GM23338 (cell line): ENCODE measurements at regions not wholly inside any gene's neighbourhood (a gene's known extent, or its start where the extent isn't known, plus 50 kb on each side); places are given as distances from the start of the nearest gene placed in this dataset.

Experiments
- ATAC-seq: fragments of 200-7000 bp; cut with Tn5 transposase; 3 replicates; pipeline ENCODE4 v1.9.1; 2020
- DNase-seq: peaks from one replicate; pipeline ENCODE4 v3.0.0-alpha.2; 2015; ENCODE audit warnings: low spot score
- H2AFZ ChIP-seq: fragments of 200-600 bp; sonication (generic); 2 replicates; pipeline ENCODE4 v1.8.0; 2016; ENCODE audit warnings: antibody characterized with exemption, mild to moderate bottlenecking, moderate library complexity
- H3F3A ChIP-seq: fragments of 200-600 bp; sonication (generic); replicated peaks from 2 replicates; pipeline ENCODE4 v1.8.0; 2017; ENCODE audit warnings: antibody characterized with exemption, mixed run types, low read depth
- H3K27ac ChIP-seq: fragments of 200-600 bp; sonication (generic); 2 replicates; pipeline ENCODE4 v1.6.1; 2016; ENCODE audit warnings: low read depth
- H3K27me3 ChIP-seq: fragments of 200-600 bp; sonication (generic); 2 replicates; pipeline ENCODE4 v1.8.0; 2016; ENCODE audit warnings: mild to moderate bottlenecking, mixed run types, moderate library complexity; ENCODE audit not compliant: insufficient read depth
- H3K36me3 ChIP-seq: fragments of 200-600 bp; sonication (generic); 2 replicates; pipeline ENCODE4 v1.8.0; 2016; ENCODE audit warnings: mild to moderate bottlenecking; ENCODE audit not compliant: insufficient read depth
- H3K4me1 ChIP-seq: fragments of 200-600 bp; sonication (generic); 2 replicates; pipeline ENCODE4 v1.8.0; 2016; ENCODE audit warnings: mild to moderate bottlenecking, moderate library complexity; ENCODE audit not compliant: insufficient read depth
- H3K4me2 ChIP-seq: fragments of 200-600 bp; sonication (generic); 2 replicates; pipeline ENCODE4 v1.7.1; 2017; ENCODE audit warnings: mixed run types
- H3K4me3 ChIP-seq: fragments of 200-600 bp; sonication (generic); 2 replicates; pipeline ENCODE4 v1.6.1; 2016; ENCODE audit warnings: mixed run types
- H3K79me2 ChIP-seq: fragments of 200-600 bp; sonication (generic); replicated peaks from 2 replicates; pipeline ENCODE4 v1.8.0; 2017; ENCODE audit warnings: mild to moderate bottlenecking; ENCODE audit not compliant: insufficient read depth
- H3K9me2 ChIP-seq: fragments of 200-600 bp; sonication (generic); 2 replicates; pipeline ENCODE4 v1.8.0; 2017; ENCODE audit not compliant: insufficient read depth
- H4K20me1 ChIP-seq: fragments of 200-600 bp; sonication (generic); replicated peaks from 2 replicates; pipeline ENCODE4 v1.8.0; 2017; ENCODE audit warnings: mild to moderate bottlenecking; ENCODE audit not compliant: insufficient read depth
- H3K27ac Mint-ChIP-seq: 2 replicates; pipeline ENCODE4 v1.8.0; 2020; ENCODE audit warnings: inconsistent platforms, mild to moderate bottlenecking, moderate library complexity, mixed read lengths
- H3K27me3 Mint-ChIP-seq: 3 replicates; pipeline ENCODE4 v1.8.0; 2022; ENCODE audit warnings: low read depth, mild to moderate bottlenecking, moderate library complexity, mixed read lengths, inconsistent platforms; ENCODE audit not compliant: insufficient read depth, poor library complexity
- H3K36me3 Mint-ChIP-seq: 3 replicates; pipeline ENCODE4 v1.8.0; 2021; ENCODE audit warnings: low read depth, mild to moderate bottlenecking, inconsistent platforms, moderate library complexity, mixed read lengths
- H3K4me1 Mint-ChIP-seq: 3 replicates; pipeline ENCODE4 v1.8.0; 2020; ENCODE audit warnings: mild to moderate bottlenecking, inconsistent platforms, mixed read lengths
- H3K4me3 Mint-ChIP-seq: 3 replicates; pipeline ENCODE4 v1.8.0; 2021; ENCODE audit warnings: moderate library complexity, mild to moderate bottlenecking, inconsistent platforms, mixed read lengths
- H3K9me3 Mint-ChIP-seq: 3 replicates; pipeline ENCODE4 v1.8.0; 2020; ENCODE audit warnings: moderate library complexity, mild to moderate bottlenecking, inconsistent platforms, mixed read lengths
- ETS1 ChIP-seq: IDR thresholded peaks from 2 replicates; pipeline ENCODE4 v1.6.1; 2016; ENCODE audit warnings: antibody characterized with exemption
- EZH2 ChIP-seq: fragments of 200-600 bp; sonication (generic); IDR thresholded peaks from one replicate; pipeline ENCODE4 v1.8.0; 2017; ENCODE audit warnings: antibody characterized with exemption, mild to moderate bottlenecking, low read depth; ENCODE audit not compliant: unreplicated experiment
- EZH2phosphoT487 ChIP-seq: fragments of 200-600 bp; sonication (generic); IDR thresholded peaks from one replicate; pipeline ENCODE4 v1.8.1; 2018; ENCODE audit warnings: antibody characterized with exemption; ENCODE audit not compliant: unreplicated experiment
- JUNB ChIP-seq: IDR thresholded peaks from one replicate; pipeline ENCODE4 v1.6.1; 2016; ENCODE audit warnings: antibody characterized with exemption; ENCODE audit not compliant: unreplicated experiment
- ZNF114 ChIP-seq: fragments of 250-450 bp; sonication (Bioruptor Pico); IDR thresholded peaks from 2 replicates; pipeline ENCODE4 v1.5.0; 2020; ENCODE audit warnings: mild to moderate bottlenecking, moderate library complexity
- TF ChIP-seq, protein P1 (sequence below): fragments of 250-450 bp; sonication (Bioruptor Pico); IDR thresholded peaks from 2 replicates; pipeline ENCODE4 v1.5.0; 2020; ENCODE audit warnings: mild to moderate bottlenecking, moderate library complexity
- TF ChIP-seq, protein P2 (sequence below): IDR thresholded peaks from one replicate; pipeline ENCODE4 v1.6.1; 2018; ENCODE audit warnings: antibody characterized with exemption; ENCODE audit not compliant: unreplicated experiment
- TF ChIP-seq, protein P3 (sequence below), 2 experiments: fragments of 200-600 bp in 1 of 2; sonication (generic) in 1 of 2; conservative IDR thresholded peaks; 2 replicates each; pipeline versions ENCODE4 v1.5.1 to v1.6.1; 2016 to 2017; ENCODE audit warnings: antibody characterized with exemption in 2 of 2, low read depth in 2 of 2, mild to moderate bottlenecking in 2 of 2, moderate library complexity in 1 of 2

DNA sequence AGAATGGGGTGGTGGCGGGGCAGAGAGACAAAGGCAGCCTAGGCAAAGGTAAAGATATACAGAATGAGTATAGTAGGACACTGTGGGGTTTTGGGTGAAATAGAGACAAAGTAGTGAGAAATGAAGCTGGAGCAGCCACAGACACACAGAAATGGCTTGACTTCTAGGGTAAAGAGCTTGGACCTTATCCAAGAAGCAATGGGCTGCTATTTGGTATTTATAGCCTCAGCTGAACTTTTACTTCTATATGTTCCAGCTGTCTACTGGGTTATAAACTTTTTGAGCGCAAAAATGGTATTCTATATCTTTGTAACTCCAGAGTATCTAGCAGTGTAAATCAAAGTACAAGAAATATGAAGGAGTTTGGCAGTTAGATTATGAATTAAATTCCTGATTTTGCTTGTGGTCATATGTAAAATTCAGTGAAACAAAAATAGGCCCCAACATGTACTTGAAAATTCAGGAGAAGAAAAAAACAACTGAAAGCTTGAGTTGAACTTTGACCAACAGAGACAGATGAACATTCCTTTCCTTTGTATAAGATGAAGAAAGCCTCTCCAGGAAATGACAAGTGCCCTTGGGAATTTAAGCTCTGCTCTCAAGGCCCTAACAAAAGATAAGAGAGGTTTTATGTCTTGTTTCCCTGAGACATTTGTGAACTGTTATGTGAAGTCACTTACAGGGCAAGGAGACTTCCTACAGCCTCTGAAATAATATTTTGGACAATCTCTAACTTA, 64.6 kb upstream of the XIST start:
- Histone ChIP-seq H3K36me3 (no peaks in the 10 kb centered on the region), H3K27ac (peak overlapping the region; percentile 75), H3F3A (no peaks in the 10 kb centered on the region), H4K20me1 (no peaks in the 10 kb centered on the region), H3K79me2 (no peaks in the 10 kb centered on the region), H3K4me1 (peaks cover 25% of the 10 kb centered on the region), H3K4me2 (peak overlapping the region; percentile 19; the same call in 1 of the 2 replicates), H3K9me2 (no peaks in the 10 kb centered on the region), H3K4me3 (no peak overlapping the region), H2AFZ (no peak overlapping the region), H3K27me3 (no peaks in the 10 kb centered on the region)
- H3K4me1 Mint-ChIP-seq: peaks cover 15% of the 10 kb centered on the region
- peak overlapping the region; percentile 3; the same call in 1 of the 3 replicates for H3K4me3 Mint-ChIP-seq
- H3K27ac Mint-ChIP-seq: peak overlapping the region; percentile 62; the same call in 1 of the 2 replicates
- peaks cover 2% of the 10 kb centered on the region for H3K27me3 Mint-ChIP-seq
- ATAC-seq (peak; percentile 70), DNase-seq (peak; percentile 69)
- no peaks in the 10 kb centered on the region for H3K36me3 Mint-ChIP-seq
- TF ChIP-seq JUNB (no peak), EZH2phosphoT487 (no peak), EZH2 (no peak), ZNF114 (CRISPR knock-in tag) (no peak), ETS1 (no peak)
- TF ChIP-seq, protein P1, sequence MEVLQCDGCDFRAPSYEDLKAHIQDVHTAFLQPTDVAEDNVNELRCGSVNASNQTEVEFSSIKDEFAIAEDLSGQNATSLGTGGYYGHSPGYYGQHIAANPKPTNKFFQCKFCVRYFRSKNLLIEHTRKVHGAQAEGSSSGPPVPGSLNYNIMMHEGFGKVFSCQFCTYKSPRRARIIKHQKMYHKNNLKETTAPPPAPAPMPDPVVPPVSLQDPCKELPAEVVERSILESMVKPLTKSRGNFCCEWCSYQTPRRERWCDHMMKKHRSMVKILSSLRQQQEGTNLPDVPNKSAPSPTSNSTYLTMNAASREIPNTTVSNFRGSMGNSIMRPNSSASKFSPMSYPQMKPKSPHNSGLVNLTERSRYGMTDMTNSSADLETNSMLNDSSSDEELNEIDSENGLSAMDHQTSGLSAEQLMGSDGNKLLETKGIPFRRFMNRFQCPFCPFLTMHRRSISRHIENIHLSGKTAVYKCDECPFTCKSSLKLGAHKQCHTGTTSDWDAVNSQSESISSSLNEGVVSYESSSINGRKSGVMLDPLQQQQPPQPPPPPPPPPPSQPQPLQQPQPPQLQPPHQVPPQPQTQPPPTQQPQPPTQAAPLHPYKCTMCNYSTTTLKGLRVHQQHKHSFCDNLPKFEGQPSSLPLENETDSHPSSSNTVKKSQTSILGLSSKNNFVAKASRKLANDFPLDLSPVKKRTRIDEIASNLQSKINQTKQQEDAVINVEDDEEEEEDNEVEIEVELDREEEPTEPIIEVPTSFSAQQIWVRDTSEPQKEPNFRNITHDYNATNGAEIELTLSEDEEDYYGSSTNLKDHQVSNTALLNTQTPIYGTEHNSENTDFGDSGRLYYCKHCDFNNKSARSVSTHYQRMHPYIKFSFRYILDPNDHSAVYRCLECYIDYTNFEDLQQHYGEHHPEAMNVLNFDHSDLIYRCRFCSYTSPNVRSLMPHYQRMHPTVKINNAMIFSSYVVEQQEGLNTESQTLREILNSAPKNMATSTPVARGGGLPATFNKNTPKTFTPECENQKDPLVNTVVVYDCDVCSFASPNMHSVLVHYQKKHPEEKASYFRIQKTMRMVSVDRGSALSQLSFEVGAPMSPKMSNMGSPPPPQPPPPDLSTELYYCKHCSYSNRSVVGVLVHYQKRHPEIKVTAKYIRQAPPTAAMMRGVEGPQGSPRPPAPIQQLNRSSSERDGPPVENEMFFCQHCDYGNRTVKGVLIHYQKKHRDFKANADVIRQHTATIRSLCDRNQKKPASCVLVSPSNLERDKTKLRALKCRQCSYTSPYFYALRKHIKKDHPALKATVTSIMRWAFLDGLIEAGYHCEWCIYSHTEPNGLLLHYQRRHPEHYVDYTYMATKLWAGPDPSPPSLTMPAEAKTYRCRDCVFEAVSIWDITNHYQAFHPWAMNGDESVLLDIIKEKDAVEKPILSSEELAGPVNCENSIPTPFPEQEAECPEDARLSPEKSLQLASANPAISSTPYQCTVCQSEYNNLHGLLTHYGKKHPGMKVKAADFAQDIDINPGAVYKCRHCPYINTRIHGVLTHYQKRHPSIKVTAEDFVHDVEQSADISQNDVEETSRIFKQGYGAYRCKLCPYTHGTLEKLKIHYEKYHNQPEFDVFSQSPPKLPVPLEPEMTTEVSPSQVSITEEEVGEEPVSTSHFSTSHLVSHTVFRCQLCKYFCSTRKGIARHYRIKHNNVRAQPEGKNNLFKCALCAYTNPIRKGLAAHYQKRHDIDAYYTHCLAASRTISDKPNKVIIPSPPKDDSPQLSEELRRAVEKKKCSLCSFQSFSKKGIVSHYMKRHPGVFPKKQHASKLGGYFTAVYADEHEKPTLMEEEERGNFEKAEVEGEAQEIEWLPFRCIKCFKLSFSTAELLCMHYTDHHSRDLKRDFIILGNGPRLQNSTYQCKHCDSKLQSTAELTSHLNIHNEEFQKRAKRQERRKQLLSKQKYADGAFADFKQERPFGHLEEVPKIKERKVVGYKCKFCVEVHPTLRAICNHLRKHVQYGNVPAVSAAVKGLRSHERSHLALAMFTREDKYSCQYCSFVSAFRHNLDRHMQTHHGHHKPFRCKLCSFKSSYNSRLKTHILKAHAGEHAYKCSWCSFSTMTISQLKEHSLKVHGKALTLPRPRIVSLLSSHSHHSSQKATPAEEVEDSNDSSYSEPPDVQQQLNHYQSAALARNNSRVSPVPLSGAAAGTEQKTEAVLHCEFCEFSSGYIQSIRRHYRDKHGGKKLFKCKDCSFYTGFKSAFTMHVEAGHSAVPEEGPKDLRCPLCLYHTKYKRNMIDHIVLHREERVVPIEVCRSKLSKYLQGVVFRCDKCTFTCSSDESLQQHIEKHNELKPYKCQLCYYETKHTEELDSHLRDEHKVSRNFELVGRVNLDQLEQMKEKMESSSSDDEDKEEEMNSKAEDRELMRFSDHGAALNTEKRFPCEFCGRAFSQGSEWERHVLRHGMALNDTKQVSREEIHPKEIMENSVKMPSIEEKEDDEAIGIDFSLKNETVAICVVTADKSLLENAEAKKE: no peak
- TF ChIP-seq, protein P2, sequence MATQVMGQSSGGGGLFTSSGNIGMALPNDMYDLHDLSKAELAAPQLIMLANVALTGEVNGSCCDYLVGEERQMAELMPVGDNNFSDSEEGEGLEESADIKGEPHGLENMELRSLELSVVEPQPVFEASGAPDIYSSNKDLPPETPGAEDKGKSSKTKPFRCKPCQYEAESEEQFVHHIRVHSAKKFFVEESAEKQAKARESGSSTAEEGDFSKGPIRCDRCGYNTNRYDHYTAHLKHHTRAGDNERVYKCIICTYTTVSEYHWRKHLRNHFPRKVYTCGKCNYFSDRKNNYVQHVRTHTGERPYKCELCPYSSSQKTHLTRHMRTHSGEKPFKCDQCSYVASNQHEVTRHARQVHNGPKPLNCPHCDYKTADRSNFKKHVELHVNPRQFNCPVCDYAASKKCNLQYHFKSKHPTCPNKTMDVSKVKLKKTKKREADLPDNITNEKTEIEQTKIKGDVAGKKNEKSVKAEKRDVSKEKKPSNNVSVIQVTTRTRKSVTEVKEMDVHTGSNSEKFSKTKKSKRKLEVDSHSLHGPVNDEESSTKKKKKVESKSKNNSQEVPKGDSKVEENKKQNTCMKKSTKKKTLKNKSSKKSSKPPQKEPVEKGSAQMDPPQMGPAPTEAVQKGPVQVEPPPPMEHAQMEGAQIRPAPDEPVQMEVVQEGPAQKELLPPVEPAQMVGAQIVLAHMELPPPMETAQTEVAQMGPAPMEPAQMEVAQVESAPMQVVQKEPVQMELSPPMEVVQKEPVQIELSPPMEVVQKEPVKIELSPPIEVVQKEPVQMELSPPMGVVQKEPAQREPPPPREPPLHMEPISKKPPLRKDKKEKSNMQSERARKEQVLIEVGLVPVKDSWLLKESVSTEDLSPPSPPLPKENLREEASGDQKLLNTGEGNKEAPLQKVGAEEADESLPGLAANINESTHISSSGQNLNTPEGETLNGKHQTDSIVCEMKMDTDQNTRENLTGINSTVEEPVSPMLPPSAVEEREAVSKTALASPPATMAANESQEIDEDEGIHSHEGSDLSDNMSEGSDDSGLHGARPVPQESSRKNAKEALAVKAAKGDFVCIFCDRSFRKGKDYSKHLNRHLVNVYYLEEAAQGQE: no peak
- TF ChIP-seq, protein P3, sequence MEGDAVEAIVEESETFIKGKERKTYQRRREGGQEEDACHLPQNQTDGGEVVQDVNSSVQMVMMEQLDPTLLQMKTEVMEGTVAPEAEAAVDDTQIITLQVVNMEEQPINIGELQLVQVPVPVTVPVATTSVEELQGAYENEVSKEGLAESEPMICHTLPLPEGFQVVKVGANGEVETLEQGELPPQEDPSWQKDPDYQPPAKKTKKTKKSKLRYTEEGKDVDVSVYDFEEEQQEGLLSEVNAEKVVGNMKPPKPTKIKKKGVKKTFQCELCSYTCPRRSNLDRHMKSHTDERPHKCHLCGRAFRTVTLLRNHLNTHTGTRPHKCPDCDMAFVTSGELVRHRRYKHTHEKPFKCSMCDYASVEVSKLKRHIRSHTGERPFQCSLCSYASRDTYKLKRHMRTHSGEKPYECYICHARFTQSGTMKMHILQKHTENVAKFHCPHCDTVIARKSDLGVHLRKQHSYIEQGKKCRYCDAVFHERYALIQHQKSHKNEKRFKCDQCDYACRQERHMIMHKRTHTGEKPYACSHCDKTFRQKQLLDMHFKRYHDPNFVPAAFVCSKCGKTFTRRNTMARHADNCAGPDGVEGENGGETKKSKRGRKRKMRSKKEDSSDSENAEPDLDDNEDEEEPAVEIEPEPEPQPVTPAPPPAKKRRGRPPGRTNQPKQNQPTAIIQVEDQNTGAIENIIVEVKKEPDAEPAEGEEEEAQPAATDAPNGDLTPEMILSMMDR (conservative IDR thresholded peaks at IDR 0.05; ENCODE audit: low read depth in 2 of 2): no peak
- peaks cover 2% of the 10 kb centered on the region; the same call in 1 of the 3 replicates for H3K9me3 Mint-ChIP-seq
